ENCODE measurements at regions not wholly inside any gene's neighbourhood (a gene's known extent, or its start where the extent isn't known, plus 50 kb on each side); places are given as distances from the start of the nearest gene placed in this dataset.

- TF ChIP-seq CTCF (IDR thresholded peaks at IDR 0.05): no peak
- ATAC-seq: no peak
- intact Hi-C loops (cut with DNase I): no loop called here
- Histone ChIP-seq H3K4me1 (no peaks in the 10 kb centered on the region), H3K27me3 (ENCODE audit: insufficient read depth in 3 of 3, low read length in 2 of 3) (no peaks in the 10 kb centered on the region), H3K9me3 (no peaks in the 10 kb centered on the region), H3K4me3 (no peak overlapping the region), H3K27ac (no peak overlapping the region), H3K36me3 (ENCODE audit: insufficient read depth in 1 of 2, low read depth in 1 of 2) (no peaks in the 10 kb centered on the region)
- WGBS, 3 donors: 30 to 35% (median 34%) methylated on average over 2 of the region's 2 CpGs
- DNase-seq: no peak
Measured at GRCh38 chr6:40263970-40264369, 323.2 kb downstream of the LRFN2 start.

- TF ChIP-seq CTCF (IDR thresholded peaks at IDR 0.05): no peak
- Histone ChIP-seq H3K4me1 (no peaks in the 10 kb centered on the region), H3K27ac (no peak overlapping the region), H3K9me3 (no peaks in the 10 kb centered on the region), H3K27me3 (ENCODE audit: insufficient read depth in 3 of 3, low read length in 2 of 3) (no peaks in the 10 kb centered on the region), H3K4me3 (no peak overlapping the region), H3K36me3 (ENCODE audit: insufficient read depth in 1 of 2, low read depth in 1 of 2) (no peaks in the 10 kb centered on the region)
- 91 to 96% (median 94%) methylated on average over 1 of the region's 1 CpG for WGBS, 3 donors
- intact Hi-C loops (cut with DNase I): no loop called here
- DNase-seq: no peak
- ATAC-seq: no peak
Measured at GRCh38 chr6:40262363-40262762, 324.8 kb downstream of the LRFN2 start.

GRCh38 chr6:40258531-40258930 lies 324.3 kb upstream of the MOCS1 start:
- H3K9me3 ChIP-seq: no peaks in the 10 kb centered on the region
- H3K27me3 ChIP-seq (ENCODE audit: insufficient read depth in 3 of 3, low read length in 2 of 3): no peaks in the 10 kb centered on the region
- WGBS, 3 donors: 77 to 82% (median 82%) methylated on average over 5 of the region's 5 CpGs
- no peak overlapping the region for H3K27ac ChIP-seq
- ATAC-seq: no peak
- intact Hi-C loops (cut with DNase I): no loop called here
- no peaks in the 10 kb centered on the region for H3K4me1 ChIP-seq
- no peaks in the 10 kb centered on the region for H3K36me3 ChIP-seq (ENCODE audit: insufficient read depth in 1 of 2, low read depth in 1 of 2)
- DNase-seq: no peak
- no peak overlapping the region for H3K4me3 ChIP-seq
- TF ChIP-seq CTCF (IDR thresholded peaks at IDR 0.05): no peak

GRCh38 chr6:40256831-40257230 lies 322.6 kb upstream of the MOCS1 start:
- no peak overlapping the region for H3K4me3 ChIP-seq
- ATAC-seq: no peak
- 88 to 95% (median 93%) methylated on average over 1 of the region's 1 CpG for WGBS, 3 donors
- H3K27me3 ChIP-seq (ENCODE audit: insufficient read depth in 3 of 3, low read length in 2 of 3): no peaks in the 10 kb centered on the region
- no peak for DNase-seq
- no peaks in the 10 kb centered on the region for H3K9me3 ChIP-seq
- no peak overlapping the region for H3K27ac ChIP-seq
- intact Hi-C loops (cut with DNase I): no loop called here
- no peaks in the 10 kb centered on the region for H3K4me1 ChIP-seq
- TF ChIP-seq CTCF (IDR thresholded peaks at IDR 0.05): no peak
- no peaks in the 10 kb centered on the region for H3K36me3 ChIP-seq (ENCODE audit: insufficient read depth in 1 of 2, low read depth in 1 of 2)

- no peaks in the 10 kb centered on the region for H3K27me3 ChIP-seq (ENCODE audit: insufficient read depth in 3 of 3, low read length in 2 of 3)
- no peak for ATAC-seq
- intact Hi-C loops (cut with DNase I): no loop called here
Measured at GRCh38 chr6:40256224-40256623, 322.0 kb upstream of the MOCS1 start.

More at GRCh38 chr6:40256224-40256623, 322.0 kb upstream of the MOCS1 start:
- 69 to 72% (median 71%) methylated on average over 2 of the region's 2 CpGs for WGBS, 3 donors
- no peak overlapping the region for H3K27ac ChIP-seq
- H3K4me3 ChIP-seq: no peak overlapping the region
- H3K36me3 ChIP-seq (ENCODE audit: insufficient read depth in 1 of 2, low read depth in 1 of 2): no peaks in the 10 kb centered on the region
- TF ChIP-seq CTCF (IDR thresholded peaks at IDR 0.05): no peak
- no peaks in the 10 kb centered on the region for H3K9me3 ChIP-seq
- no peaks in the 10 kb centered on the region for H3K4me1 ChIP-seq
- no peak for DNase-seq

Data from psoas muscle (tissue), 7 donors.